GM19452 (cell line): ENCODE measurements at regions not wholly inside any gene's neighbourhood (a gene's known extent, or its start where the extent isn't known, plus 50 kb on each side); places are given as distances from the start of the nearest gene placed in this dataset.
A peak's percentile ranks its signal among the peaks of the same experiment; 100 is the strongest.
"Not testable (repeated sequence)": the region's sequence is repeated elsewhere in the genome, so short reads cannot be mapped to it uniquely, and the experiment has no call there.

ENCODE experiments used
- ATAC-seq: cut with Tn5 transposase; IDR thresholded peaks from one replicate; pipeline ENCODE4 v1.9.1; 2021; ENCODE audit not compliant: unreplicated experiment

DNA sequence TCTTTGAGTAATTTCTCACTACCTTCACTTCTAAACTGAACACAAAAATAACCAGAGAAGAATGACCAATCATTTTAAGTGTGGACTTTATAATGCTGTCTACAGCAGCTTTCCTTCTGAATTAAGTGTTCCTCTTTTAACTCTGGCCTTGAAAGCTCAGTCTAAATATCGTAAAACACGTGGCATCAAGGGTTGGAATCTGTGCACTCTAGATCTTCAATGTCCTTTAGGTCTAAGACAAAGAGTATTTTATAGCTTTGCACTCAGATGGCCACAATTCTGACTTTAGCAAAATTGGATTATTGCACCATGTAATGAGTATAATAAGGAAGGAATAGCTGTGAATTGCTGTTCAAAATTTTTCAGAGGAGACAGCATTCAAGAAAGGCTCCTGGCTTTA is 197.1 kb upstream of the UGT8 start:
- no peak for ATAC-seq

GRCh38 chr4:114417214-114417613 is 181.4 kb upstream of the UGT8 start:
- no peak for ATAC-seq

- no peak for ATAC-seq
Measured at GRCh38 chr4:114420069-114420468, 178.5 kb upstream of the UGT8 start.

- peak; percentile 84 for ATAC-seq
Measured at GRCh38 chr4:114423582-114423981, 175.0 kb upstream of the UGT8 start.

DNA sequence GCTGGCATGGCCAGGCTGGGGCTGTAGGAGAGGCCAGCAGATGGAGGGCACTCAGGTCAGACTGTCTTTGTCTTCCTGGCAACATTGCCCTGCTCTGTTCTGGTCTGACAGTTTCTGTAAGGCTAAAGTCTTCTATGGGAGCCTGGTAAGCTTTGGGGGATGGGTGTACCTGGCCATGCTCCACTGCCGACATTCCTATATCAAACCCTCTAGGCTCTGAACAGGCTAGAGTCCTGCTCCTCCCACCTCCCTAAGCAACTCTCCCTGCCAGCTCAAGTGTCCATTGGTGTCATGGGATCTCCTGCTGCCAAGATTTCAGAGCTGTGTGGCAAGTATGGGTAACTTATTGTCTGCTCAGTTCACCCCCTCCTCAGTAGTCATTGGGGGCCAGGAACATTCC is 163.5 kb upstream of the UGT8 start:
- ATAC-seq = no peak

- no peak for ATAC-seq
Measured at GRCh38 chr4:114442856-114443255, 155.8 kb upstream of the UGT8 start.

GRCh38 chr4:114444211-114444610 is 154.4 kb upstream of the UGT8 start:
- ATAC-seq = no peak

GRCh38 chr4:114447963-114448516 is 150.6 kb upstream of the UGT8 start:
- ATAC-seq = not testable (repeated sequence)

- ATAC-seq = no peak
Measured at GRCh38 chr4:114458728-114459127, 139.9 kb upstream of the UGT8 start.

GRCh38 chr4:114464726-114465272 is 133.8 kb upstream of the UGT8 start:
- no peak for ATAC-seq

GRCh38 chr4:114465766-114466165 is 132.8 kb upstream of the UGT8 start:
- ATAC-seq = no peak

DNA sequence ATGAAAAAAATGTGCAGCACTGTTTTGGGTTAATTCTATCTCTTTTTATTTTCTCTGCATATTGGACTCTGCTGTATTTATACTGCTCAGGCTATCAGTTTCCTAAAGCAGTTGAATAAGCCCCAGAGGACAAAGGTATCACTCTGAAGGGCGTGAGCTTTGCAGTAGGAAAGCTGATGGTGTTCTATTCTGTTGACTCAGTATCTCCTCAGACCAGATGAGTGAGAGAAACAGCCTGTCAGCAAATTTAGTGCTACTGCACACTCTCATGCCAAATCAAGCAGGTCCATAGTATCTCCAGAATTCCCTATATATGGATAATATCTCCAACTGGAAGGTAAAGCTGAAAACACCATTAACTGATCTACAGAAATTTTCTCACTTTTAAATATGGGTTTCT is 132.3 kb upstream of the UGT8 start:
- no peak for ATAC-seq

GRCh38 chr4:114472269-114473032 is 126.2 kb upstream of the UGT8 start:
- no peak for ATAC-seq

DNA sequence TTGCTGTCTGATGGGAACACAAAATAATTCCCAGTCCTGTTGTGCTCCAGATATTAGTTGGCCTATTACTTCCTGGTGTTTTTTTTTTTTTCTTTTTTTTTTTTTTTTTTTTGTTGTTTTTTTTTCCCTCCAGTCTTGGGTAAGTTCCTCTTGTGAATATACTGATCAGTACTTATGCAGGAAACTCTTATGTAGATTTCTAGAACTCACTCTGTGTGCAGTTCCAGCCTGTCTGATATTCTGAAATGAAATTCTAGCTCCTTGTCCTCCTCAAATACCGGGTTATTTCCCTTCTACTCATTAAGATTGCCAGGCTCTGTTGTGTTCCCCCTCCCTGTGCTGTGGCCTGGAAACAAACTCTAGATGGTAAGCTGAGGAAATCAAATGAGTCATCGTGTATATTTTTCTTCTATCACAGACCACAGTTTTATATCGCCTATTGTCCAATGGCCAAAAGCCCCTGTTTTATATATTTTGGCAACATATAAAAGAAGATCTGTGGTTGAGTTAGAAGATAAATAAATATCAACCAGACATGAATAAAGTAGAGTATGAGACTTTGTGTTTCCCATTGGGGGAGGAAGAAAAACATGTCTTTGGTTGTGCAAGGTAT is 124.3 kb upstream of the UGT8 start:
- no peak for ATAC-seq

GRCh38 chr4:114476310-114476709 is 122.3 kb upstream of the UGT8 start:
- ATAC-seq = no peak

DNA sequence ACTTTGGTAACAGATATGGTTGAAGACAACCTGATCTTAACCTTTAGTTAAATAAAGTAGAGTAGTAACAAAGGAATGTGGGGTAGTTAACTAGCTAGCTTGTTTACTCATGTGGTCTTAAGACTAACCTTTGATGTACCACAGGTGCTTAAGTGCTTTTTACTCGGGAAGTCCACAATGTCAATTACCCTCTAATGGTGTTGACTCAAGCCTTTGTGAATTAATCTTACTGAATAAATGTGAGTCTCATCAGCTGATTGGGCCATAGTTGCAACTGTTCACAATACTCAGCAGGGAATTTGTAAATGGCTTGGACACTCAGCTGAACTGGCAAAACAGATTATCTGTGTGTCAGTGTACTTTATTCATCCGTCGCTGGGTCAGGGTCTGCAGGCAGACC is 119.0 kb upstream of the UGT8 start:
- no peak for ATAC-seq

DNA sequence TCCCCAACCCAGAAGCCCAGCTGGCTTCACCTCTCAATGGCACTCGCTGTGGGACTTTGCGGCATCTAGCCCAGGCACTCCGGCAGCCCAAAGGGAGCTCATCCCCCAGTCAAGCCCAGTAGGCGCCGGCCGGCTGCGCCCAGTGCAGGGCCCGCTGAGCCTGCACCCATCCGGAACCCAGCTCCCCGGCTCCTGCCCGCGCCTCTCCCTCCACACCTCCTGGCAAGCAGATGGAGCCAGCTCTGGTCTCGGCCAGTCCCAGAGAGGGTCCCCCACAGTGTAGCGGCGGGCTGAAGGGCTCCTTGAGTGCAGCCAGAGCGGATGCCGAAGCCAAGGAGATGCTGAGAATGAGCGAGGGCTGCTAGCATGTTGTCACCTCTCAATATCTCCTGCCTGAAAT is 116.8 kb upstream of the UGT8 start:
- ATAC-seq = no peak

DNA sequence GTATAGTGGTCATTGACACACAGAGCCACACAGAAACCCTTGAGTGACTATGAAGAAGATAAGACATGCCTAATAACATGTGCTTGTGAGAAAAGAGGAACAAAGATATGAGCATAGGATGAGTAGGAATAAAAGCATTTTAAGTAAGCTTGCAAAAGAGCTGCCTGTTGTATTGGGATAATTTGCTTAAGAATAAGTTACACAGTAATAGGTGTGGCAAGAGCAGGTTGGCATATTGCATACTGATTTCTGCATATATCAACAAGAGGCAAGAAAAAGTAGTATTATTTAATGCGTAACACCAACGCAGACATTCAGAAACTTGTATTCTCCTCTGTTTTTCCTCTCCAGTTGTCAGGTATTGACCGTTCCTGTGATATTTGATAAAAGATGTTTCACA is 111.5 kb upstream of the UGT8 start:
- no peak for ATAC-seq

GRCh38 chr4:114488301-114488982 is 110.2 kb upstream of the UGT8 start:
- ATAC-seq = no peak

DNA sequence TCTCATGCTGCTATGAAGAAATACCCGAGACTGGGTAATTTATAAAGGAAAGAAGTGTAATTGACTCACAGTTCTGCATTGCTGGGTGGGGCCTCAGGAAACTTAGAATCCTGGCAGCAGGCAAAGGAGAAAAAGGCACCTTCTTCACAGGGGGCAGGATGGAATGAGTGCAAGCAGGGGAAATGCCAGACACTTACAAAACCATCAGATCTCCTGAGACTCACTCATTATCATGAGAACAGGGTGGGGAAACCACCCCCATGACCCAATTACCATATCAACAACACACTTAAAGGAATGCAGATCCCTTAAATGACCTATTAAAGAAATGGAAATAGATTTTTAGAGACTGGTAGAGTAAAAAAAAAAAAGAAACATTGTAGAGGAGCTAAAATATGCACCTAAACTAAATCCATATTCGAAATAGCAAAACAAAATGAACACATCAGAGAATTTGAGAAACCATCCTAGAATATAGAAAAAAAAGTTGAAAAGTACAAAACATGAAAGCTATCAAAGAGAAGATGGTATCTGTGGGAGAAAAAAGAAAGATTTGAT is 104.3 kb upstream of the UGT8 start:
- ATAC-seq = no peak

GRCh38 chr4:114495471-114495928 is 103.1 kb upstream of the UGT8 start:
- ATAC-seq = no peak
